GM23248 (cell line): ENCODE measurements at regions not wholly inside any gene's neighbourhood (a gene's known extent, or its start where the extent isn't known, plus 50 kb on each side); places are given as distances from the start of the nearest gene placed in this dataset.

Experiments
- EZH2 ChIP-seq: fragments of 200-600 bp; sonication (generic); IDR thresholded peaks from 2 replicates; pipeline ENCODE4 v1.6.1; 2018; ENCODE audit warnings: antibody characterized with exemption, mild to moderate bottlenecking; ENCODE audit not compliant: insufficient read depth, poor library complexity, severe bottlenecking
- EZH2phosphoT487 ChIP-seq: fragments of 200-600 bp; sonication (generic); IDR thresholded peaks from 2 replicates; pipeline ENCODE4 v1.6.1; 2018; ENCODE audit warnings: antibody characterized with exemption, moderate library complexity, mild to moderate bottlenecking, low read depth; ENCODE audit not compliant: insufficient read depth

DNA sequence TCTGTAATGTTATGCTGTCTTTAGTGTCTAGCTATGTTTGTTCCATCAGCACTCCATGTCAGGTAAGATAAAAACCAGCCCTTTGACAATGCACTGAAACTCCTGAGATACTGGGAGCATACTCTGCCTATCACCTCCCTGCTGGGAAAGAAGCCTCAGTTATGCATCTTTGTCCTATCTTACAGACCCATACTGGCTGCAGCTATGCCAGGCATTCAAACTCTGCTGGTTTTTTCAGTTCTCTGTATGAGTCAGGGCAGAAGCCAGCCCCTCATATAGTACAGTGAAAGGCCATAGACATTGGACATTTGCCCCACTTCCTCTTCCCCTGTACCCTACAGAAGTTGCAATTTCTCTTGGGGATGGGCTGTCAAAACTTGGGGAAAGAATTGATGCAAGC, 181.1 kb upstream of the RGPD4 start:
- no peak for TF ChIP-seq EZH2
- no peak for TF ChIP-seq EZH2phosphoT487
